GM21390 (cell line): ENCODE measurements at regions not wholly inside any gene's neighbourhood (a gene's known extent, or its start where the extent isn't known, plus 50 kb on each side); places are given as distances from the start of the nearest gene placed in this dataset.

Source experiments
- ATAC-seq: cut with Tn5 transposase; IDR thresholded peaks from one replicate; pipeline ENCODE4 v1.9.1; 2021; ENCODE audit not compliant: unreplicated experiment

DNA sequence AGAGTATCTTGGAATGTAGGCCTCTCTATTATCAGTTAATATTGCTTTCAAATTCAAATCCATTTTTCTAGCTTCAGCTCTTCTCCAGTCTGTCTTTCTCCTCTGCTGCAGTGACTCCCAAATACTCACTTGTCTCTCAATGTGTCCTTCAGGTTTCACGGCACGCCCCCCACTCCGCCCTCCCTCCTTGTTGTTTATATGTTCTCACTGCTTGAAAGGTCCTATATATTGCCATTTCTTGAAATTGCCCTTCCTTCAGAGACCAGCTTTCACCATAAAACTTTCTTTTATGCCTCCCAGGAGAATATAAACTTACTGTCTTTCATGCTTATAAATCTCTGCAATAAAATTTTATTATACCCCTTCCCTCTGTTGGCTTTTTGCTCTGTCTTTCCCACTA lies 668.2 kb downstream of the CCSER2 start:
- ATAC-seq: no peak

DNA sequence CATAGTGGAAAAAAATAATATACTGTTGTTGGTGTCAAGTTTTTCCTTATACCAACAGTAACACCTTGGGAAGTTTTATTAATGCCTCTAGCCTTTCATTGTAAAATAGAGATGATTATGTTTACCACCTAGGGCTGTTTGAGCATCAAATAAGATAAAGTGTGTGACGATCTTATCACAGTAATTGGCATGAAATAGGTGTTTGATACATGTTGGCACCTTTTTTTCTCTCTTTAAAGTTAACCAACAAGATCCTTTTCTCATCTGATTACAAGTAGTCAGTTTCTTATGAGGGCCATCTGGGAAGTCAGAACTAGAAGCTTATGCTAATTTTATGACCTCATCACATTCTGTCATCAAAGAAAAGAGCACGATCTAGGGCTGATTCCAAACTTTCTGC lies 669.5 kb downstream of the CCSER2 start:
- no peak for ATAC-seq

DNA sequence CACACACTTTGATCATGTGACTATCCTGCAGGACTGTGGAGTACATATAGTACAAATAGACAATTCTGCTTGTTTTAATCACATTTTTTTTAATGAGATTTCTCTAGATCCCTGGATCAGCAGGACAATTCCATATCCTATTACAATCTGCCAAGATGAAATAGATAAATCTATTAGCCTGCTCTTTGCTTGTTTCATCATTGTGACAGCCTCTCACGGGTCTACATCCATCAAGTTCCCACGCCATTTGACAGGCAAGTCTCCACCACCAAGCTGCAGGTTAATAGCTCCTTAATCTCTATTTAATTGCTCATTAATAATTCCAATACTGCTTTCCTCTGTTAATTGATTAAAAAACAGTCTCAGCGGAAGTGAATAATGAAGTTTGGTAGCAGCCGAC lies 671.5 kb downstream of the CCSER2 start:
- no peak for ATAC-seq

DNA sequence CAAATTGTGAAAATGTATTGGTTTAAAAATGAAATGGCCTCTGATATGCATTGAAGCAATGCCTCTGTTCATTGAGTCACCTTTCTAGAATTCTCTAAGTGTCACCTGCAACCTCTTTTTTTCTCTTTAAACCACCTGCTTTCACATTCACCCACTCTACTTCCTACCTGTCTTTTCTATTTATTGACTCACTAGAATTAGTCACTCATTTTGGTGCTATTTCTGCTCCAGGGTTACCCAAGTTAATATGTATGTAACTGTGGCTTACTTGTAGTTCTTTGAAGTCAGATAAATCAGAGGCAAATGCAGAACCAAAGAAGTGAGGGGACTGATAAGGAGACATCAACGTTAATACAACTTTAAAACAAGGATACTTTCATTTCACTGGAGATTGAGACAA lies 674.7 kb downstream of the CCSER2 start:
- ATAC-seq: no peak

DNA sequence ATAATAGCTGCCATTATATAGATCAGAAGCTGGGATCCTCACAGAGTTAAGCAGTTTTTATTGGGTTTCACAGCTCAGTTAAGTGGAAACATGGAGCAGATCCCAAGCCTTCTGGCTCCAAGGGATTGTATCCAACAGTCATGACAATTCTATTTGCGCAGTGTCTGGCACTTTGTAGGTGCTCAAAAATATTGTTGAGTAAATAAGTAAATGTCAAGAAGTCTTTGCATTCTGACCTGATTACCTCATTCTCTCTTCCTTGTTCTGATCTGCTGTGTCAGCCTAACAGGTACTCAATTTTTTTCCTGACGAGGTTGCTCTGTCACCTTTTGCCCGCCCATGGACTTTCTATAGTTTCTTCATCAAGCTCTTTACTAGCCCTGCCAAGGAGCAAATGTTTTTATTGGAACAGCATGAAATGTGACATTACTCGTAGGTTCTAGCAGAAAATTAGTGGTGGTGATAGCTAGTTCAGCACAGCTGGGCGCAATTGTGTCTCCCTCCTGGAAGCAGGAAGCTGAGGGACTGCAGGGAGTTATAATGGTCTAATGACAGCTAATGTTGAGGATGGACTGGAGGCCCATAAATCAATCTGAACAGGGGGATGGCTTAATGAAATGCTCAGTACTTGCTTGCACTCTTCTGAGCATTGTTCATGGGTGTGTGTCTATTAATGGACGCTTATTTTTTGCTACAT lies 680.2 kb downstream of the CCSER2 start:
- no peak for ATAC-seq

DNA sequence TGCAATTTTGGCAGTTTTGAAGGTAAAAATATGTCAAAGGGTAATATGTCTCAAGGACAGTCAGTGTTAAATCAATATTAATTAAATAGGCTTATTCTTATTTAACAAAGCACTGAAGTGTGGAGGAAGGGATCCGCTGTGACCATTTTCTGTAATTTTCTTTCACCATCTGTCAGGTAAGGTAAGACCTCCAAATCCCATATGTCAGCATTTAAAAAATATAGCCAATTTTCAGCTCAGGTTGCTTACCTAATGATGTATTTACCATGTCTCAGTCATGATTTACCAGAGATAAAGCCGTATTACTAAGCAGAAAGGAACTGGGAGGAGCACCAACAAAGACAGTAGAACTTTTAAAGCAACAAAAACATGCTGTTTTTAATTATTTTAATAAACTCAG lies 683.9 kb downstream of the CCSER2 start:
- no peak for ATAC-seq

DNA sequence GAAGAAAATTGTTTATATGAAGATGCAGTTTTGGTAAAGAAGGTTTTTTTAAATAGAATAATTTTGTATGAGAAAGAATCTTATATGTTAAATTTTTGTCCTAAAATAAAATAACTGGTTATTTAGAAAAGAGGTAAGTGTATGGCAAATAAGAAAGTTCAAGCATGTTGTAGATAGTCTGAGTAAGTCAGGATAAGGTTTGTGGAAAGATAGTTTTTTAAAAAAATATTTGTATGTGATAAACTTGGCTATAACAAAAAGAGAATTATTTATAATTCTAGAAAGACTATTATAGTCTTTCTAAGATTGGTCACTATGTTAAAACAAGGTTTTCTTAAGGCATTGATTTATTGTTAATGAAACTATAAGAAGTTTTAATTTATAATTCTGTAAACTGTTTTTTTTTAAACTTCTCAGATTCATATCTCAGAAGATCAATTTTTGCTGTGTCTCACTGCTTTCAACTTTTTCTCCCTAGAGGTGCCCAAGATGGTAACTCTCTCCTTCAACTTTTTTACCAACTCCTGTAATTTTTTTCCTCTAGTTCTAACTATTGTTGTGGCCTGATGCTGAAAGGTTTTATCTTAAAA lies 698.6 kb downstream of the CCSER2 start:
- no peak for ATAC-seq

DNA sequence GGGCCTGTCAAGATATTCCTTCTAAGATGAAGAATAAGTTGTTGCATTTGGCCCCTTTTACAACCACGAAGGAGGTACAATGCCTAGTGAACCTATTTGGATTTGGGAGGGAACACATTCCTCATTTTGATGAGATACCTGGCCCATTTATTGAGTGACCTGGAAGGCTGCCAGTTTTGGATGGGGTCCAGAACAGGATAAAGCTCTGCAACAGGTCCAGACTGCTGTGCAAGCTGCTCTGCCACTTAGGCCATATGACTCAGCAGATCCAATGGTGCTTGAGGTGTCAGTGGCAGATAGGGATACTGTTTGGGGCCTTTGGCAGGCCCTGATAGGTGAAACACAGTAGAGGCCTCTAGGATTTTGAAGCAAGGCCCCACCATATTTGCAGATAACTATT lies 704.6 kb downstream of the CCSER2 start:
- no peak for ATAC-seq

- no peak for ATAC-seq
These were observed 708.3 kb downstream of the CCSER2 start for GRCh38 chr10:85036661-85037060.

DNA sequence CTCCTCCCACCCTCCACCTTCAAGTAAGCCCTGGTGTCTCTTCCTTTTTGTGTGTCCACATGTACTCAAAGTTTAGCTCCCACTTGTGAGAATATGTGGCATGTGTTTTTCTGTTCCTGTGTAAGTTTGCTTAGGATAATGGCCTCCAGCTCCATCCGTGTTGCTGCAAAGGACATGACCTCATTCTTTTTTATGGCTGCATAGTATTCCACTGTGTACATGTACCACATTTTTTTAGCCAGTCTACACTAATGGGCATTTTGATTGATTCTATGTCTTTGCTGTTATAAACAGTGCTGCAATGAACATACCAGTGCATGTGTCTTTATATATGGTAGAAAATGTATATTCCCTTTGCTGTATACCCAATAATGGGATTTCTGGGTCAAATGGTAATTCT lies 710.9 kb downstream of the CCSER2 start:
- ATAC-seq: no peak

DNA sequence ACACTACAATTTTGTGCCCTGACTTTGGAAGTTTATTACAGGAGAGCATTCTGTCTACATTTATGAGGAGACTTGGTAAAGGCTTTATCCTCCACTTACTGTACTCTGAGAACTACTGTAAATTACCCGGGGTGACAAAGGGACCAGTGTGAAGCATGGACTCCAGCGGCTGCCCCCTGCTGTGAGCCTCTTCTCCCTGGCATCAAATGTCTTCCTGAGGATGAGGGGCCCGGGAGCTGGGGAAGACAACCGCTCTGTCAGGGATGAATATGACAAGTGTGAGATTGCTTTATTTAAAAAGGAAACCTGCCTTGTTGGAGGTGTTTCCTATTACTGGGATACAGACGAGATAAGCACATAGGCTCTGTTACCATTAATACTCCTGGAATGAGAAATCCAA lies 714.8 kb downstream of the CCSER2 start:
- no peak for ATAC-seq

DNA sequence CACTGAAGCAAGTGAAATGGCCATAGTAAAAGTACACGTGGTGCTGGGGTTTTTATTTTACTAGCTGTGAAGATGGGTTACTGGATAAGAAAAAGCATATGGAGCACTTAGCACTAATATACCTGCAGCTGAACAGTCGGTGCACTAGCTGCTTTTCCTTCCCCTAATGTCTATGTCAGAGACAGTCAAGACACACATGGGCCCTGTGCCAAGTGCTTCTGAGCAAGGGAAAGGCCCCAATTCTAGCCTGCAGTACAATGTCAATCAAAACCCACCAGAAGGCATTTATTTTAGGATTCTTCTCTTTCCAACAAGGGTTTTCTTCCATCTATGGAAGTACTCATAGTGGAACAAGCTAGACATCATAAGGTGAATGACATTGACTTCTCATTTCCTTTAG lies 716.7 kb downstream of the CCSER2 start:
- ATAC-seq: no peak

- no peak for ATAC-seq
These were observed 718.9 kb downstream of the CCSER2 start for GRCh38 chr10:85047170-85047834.

DNA sequence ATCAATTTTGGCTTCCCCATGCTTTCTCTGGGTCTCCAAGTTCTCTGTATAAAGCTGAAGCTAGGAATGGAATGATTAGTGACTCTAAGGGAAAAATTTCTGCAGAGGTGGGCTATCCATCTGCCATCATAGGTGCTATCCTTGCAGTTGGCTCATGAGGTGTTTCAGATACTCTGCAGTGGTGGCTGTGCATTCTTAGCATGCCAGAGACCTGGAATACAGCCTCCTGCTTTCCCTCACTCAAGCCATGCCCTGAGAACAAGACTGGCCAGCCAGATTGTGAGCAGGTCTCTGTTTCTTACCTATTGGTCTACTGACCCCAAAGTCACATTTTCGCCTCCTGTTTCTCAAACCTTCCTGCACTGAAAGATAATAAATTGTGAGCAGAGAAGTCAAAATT lies 719.6 kb downstream of the CCSER2 start:
- ATAC-seq: no peak

GRCh38 chr10:85048644-85049043 lies 720.3 kb downstream of the CCSER2 start:
- no peak for ATAC-seq

DNA sequence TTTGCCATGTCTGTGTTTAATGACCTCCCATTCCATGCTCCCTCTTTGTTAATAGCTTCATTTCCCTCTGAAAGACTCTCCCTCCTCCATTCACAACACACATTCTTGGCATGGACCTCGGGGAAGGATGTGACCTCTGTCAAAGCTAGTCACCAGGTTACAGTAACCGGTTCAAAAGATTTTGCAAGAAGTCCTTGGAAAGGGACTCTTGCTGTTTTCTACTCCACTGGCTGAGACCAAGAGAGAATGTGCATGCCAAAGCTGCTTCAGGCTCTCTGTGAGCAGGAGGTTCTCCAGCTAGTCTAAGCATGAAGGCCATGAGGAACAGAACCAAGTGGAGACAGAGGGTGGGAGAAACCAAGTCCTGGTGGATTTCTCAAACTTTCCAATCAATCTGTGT lies 732.6 kb downstream of the CCSER2 start:
- ATAC-seq: no peak

DNA sequence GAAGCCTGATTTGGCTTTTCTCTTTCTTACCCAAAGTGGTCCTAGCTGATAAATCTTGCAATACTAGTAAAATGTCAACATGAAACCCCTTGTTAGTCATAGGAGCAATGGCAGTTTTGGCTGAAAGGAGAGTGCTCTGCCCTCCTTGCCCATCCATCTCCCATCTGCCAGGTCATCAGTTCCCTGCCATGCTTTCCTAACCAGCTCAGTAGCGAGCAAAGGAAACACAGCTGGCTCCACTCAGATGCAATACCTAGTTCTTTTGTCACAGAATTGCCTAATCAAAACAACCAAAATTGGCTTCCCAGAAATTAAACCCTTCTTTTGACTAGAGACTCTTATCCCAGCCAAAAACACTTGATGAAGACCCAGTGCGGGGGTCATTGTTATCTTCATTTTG lies 733.0 kb downstream of the CCSER2 start:
- no peak for ATAC-seq

GRCh38 chr10:85067955-85068354 lies 739.6 kb downstream of the CCSER2 start:
- ATAC-seq: no peak

GRCh38 chr10:85080934-85081333 lies 752.5 kb downstream of the CCSER2 start:
- no peak for ATAC-seq

DNA sequence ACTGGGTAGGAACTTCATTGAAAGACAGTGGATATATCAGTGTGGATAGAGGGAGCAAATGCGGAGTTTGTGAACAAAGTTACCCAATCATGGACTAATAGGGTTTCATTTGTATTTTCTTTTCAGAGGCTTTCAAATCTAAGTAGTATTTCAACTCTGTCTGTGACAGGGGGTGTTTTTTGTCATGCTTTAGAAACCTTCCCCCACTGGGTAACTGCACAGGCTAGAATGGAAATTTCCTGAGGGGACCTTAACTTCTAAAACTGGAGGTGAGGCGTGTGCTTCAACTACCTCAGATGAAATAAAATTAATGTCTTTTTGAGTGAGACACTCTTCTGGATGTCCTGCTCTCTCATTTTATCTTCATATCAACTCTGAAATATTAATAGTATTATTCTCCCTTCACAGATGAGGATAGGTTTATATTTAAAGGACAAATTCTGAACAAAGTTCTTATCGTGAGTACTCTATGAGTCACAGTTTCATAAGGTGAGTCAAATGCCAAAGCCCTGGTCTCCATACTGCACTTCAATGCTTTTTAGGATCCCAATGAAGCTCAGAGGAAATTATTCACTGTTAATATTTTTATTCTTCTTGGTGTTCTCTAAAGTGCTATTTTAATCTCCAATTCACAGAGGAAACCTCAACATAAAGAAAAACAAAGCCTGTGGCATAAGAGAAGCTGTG lies 770.6 kb downstream of the CCSER2 start:
- ATAC-seq: no peak

GRCh38 chr10:85100495-85100894 lies 772.1 kb downstream of the CCSER2 start:
- ATAC-seq: no peak
